ENCODE measurements at regions not wholly inside any gene's neighbourhood (a gene's known extent, or its start where the extent isn't known, plus 50 kb on each side); places are given as distances from the start of the nearest gene placed in this dataset.

GRCh38 chr6:119985952-119986736 lies 636.6 kb upstream of the MAN1A1 start:
- Histone ChIP-seq H3K9me3 (no peaks in the 10 kb centered on the region), H3K27me3 (no peaks in the 10 kb centered on the region), H3K4me1 (no peaks in the 10 kb centered on the region), H3K4me3 (replicated peaks in 1 of 3) (no peak overlapping the region), H3K27ac (no peak overlapping the region), H3K36me3 (no peaks in the 10 kb centered on the region)
- intact Hi-C loops (cut with DNase I) = no loop called here
- DNase-seq = no peak
- WGBS, 2 donors = 94 to 97% methylated on average over 4 of the region's 4 CpGs
- no peak for TF ChIP-seq CTCF (IDR thresholded peaks at IDR 0.05)
- TF ChIP-seq POLR2A (IDR thresholded peaks at IDR 0.05) = no peak

- no peak for DNase-seq
- Histone ChIP-seq H3K9me3 (no peaks in the 10 kb centered on the region), H3K4me3 (replicated peaks in 1 of 3) (no peak overlapping the region), H3K27ac (no peak overlapping the region), H3K36me3 (no peaks in the 10 kb centered on the region), H3K27me3 (no peaks in the 10 kb centered on the region), H3K4me1 (no peaks in the 10 kb centered on the region)
- intact Hi-C loops (cut with DNase I) = no loop called here
- 91 to 94% methylated on average over 1 of the region's 1 CpG for WGBS, 2 donors
- TF ChIP-seq POLR2A (IDR thresholded peaks at IDR 0.05) = no peak
- TF ChIP-seq CTCF (IDR thresholded peaks at IDR 0.05) = no peak
Measured at GRCh38 chr6:119980802-119981201, 631.2 kb upstream of the MAN1A1 start.

GRCh38 chr6:119979862-119980261 lies 630.3 kb upstream of the MAN1A1 start:
- 28 to 33% methylated on average over 1 of the region's 1 CpG for WGBS, 2 donors
- no peak for DNase-seq
- Histone ChIP-seq H3K27ac (no peak overlapping the region), H3K4me1 (no peaks in the 10 kb centered on the region), H3K4me3 (replicated peaks in 1 of 3) (no peak overlapping the region), H3K36me3 (no peaks in the 10 kb centered on the region), H3K27me3 (no peaks in the 10 kb centered on the region), H3K9me3 (no peaks in the 10 kb centered on the region)
- intact Hi-C loops (cut with DNase I) = loop anchor here (10.0 kb wide), 1 partner anchor 235 kb away; no protein-coding TSS in a partner anchor
- TF ChIP-seq POLR2A (IDR thresholded peaks at IDR 0.05) = no peak
- peak in 2 of 6 experiments; percentile 17 to 22 for TF ChIP-seq CTCF (IDR thresholded peaks at IDR 0.05)

GRCh38 chr6:119978274-119978889 lies 628.8 kb upstream of the MAN1A1 start:
- 91 to 93% methylated on average over 2 of the region's 2 CpGs for WGBS, 2 donors
- TF ChIP-seq POLR2A (IDR thresholded peaks at IDR 0.05) (no peak), CTCF (IDR thresholded peaks at IDR 0.05) (peak in 5 of 6 experiments; percentile 27 to 71 (median 64))
- peak; percentile 39 to 51 for DNase-seq
- Histone ChIP-seq H3K27me3 (no peaks in the 10 kb centered on the region), H3K4me3 (replicated peaks in 1 of 3) (no peak overlapping the region), H3K9me3 (no peaks in the 10 kb centered on the region), H3K4me1 (no peaks in the 10 kb centered on the region), H3K36me3 (no peaks in the 10 kb centered on the region), H3K27ac (no peak overlapping the region)
- intact Hi-C loops (cut with DNase I) = loop anchor here (10.0 kb wide), 1 partner anchor 234 kb away; no protein-coding TSS in a partner anchor
